ENCODE measurements at regions not wholly inside any gene's neighbourhood (a gene's known extent, or its start where the extent isn't known, plus 50 kb on each side); places are given as distances from the start of the nearest gene placed in this dataset.
A peak's percentile ranks its signal among the peaks of the same experiment; 100 is the strongest.

DNA sequence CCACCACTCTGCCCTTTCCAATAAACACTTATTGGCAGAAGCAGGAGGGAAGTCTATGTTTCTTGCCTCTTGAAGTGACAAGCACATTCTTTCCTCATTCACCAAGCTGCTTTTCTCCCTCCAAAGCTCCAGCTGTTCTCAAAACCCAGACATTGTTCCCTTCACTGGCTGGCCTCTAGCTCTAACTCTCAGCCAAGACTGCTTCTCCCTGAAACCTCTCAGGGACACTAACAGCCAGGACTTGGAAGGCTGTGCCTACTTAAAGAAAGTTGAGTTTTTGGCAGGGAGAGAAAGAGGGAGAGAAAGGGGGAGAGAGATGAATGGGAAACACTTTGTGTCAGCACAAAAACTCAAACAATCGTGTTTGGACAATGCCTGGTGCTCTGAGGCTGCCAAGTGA, 99.5 kb downstream of the COX18 start:
- Histone ChIP-seq H3K36me3 (ENCODE audit: control insufficient read depth in 2 of 3, insufficient read depth in 3 of 3, low read length in 3 of 3) (no peaks in the 10 kb centered on the region), H3K27me3 (ENCODE audit: control insufficient read depth, insufficient read depth, low read length) (no peaks in the 10 kb centered on the region), H3K9ac (ENCODE audit: low read length in 3 of 3) (no peak overlapping the region), H3K9me3 (ENCODE audit: control insufficient read depth in 2 of 3, insufficient read depth in 1 of 3, low read length in 3 of 3) (no peaks in the 10 kb centered on the region), H3K27ac (ENCODE audit: low read depth in 2 of 2, low read length in 2 of 2) (no peak overlapping the region), H3K4me1 (ENCODE audit: control insufficient read depth in 2 of 3, insufficient read depth in 2 of 3, low read depth in 1 of 3, low read length in 3 of 3) (no peaks in the 10 kb centered on the region), H3K4me3 (ENCODE audit: low read length in 3 of 3) (no peak overlapping the region)
- DNase-seq (peak in 2 of 5 donors; percentile 8 to 45), FAIRE-seq (no peak)
- TF ChIP-seq, protein P1, sequence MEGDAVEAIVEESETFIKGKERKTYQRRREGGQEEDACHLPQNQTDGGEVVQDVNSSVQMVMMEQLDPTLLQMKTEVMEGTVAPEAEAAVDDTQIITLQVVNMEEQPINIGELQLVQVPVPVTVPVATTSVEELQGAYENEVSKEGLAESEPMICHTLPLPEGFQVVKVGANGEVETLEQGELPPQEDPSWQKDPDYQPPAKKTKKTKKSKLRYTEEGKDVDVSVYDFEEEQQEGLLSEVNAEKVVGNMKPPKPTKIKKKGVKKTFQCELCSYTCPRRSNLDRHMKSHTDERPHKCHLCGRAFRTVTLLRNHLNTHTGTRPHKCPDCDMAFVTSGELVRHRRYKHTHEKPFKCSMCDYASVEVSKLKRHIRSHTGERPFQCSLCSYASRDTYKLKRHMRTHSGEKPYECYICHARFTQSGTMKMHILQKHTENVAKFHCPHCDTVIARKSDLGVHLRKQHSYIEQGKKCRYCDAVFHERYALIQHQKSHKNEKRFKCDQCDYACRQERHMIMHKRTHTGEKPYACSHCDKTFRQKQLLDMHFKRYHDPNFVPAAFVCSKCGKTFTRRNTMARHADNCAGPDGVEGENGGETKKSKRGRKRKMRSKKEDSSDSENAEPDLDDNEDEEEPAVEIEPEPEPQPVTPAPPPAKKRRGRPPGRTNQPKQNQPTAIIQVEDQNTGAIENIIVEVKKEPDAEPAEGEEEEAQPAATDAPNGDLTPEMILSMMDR (IDR thresholded peaks at IDR 0.05; ENCODE audit: borderline replicate concordance, extremely low read depth, insufficient read depth) = no peak
- intact Hi-C loops (cut with DNase I) = no loop called here

DNA sequence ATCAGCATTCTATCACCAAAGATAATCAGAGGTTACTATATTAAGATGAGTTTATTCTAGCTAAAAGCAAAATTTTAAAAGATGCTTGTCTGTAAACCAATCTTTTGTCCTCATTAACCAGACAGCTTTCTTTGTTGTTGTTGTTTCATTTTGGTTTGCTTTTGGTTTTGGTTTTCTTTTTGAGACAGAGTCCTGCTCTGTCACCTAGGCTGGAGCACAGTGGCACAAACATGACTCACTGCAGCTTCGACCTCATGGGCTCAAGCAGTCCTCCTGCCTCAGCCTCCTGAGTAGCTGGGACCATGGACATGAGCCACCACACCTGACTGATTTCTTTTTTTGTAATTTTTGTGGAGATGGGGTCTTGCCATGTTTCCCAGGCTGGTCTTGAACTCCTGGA, 102.9 kb downstream of the COX18 start:
- H3K4me1 ChIP-seq (ENCODE audit: control insufficient read depth in 2 of 3, insufficient read depth in 2 of 3, low read depth in 1 of 3, low read length in 3 of 3) = no peaks in the 10 kb centered on the region
- intact Hi-C loops (cut with DNase I) = no loop called here
- H3K27ac ChIP-seq (ENCODE audit: low read depth in 2 of 2, low read length in 2 of 2) = no peak overlapping the region
- TF ChIP-seq, protein P1 (IDR thresholded peaks at IDR 0.05; ENCODE audit: borderline replicate concordance, extremely low read depth, insufficient read depth) = no peak
- H3K36me3 ChIP-seq (ENCODE audit: control insufficient read depth in 2 of 3, insufficient read depth in 3 of 3, low read length in 3 of 3) = no peaks in the 10 kb centered on the region
- no peaks in the 10 kb centered on the region for H3K27me3 ChIP-seq (ENCODE audit: control insufficient read depth, insufficient read depth, low read length)
- no peak for FAIRE-seq
- H3K9me3 ChIP-seq (ENCODE audit: control insufficient read depth in 2 of 3, insufficient read depth in 1 of 3, low read length in 3 of 3) = peaks cover 0 to 4% (median 0%) of the 10 kb centered on the region in 3 donors
- no peak overlapping the region for H3K9ac ChIP-seq (ENCODE audit: low read length in 3 of 3)
- H3K4me3 ChIP-seq (ENCODE audit: low read length in 3 of 3) = no peak overlapping the region
- no peak for DNase-seq

DNA sequence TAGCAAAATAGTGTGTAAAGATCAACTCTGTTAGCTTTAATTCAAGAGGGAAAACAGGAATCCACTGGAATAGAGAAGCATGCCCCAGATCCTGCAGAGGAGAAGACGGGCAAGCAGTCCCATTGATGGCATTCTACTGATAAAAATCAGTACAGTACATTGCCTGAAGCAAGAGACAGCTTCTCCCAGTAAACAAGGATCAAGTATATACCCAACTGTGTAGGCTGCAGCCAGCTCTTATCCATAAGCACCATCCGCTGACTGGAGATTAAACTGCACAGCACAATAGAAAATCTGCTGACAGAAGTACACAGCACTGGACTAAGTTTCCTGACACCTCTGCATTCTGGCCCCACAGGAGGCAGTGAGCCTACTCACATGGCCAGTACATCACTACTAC, 110.1 kb downstream of the COX18 start:
- TF ChIP-seq, protein P1 (IDR thresholded peaks at IDR 0.05; ENCODE audit: borderline replicate concordance, extremely low read depth, insufficient read depth) = no peak
- FAIRE-seq = no peak

DNA sequence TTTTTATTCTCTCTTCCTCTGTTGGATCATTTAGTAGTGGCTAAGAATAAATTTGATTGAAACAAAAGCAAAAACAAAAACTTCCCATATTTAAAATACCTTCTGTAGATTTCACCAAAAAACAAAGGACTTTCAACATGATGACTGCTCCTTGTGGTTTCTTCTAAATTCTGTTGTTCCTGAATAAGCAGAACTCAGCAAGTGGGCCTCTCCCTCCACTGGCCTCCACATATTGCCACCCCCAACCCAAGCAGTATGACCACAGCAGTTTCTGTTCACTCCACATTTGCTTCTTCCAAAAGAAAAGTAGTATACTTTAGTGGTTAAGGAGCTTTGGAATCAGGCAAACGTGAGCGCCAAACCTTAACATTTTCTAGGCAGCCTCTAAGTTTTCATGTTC, 114.7 kb downstream of the COX18 start:
- Histone ChIP-seq H3K27me3 (ENCODE audit: control insufficient read depth, insufficient read depth, low read length) (no peaks in the 10 kb centered on the region), H3K4me1 (ENCODE audit: control insufficient read depth in 2 of 3, insufficient read depth in 2 of 3, low read depth in 1 of 3, low read length in 3 of 3) (no peaks in the 10 kb centered on the region), H3K36me3 (ENCODE audit: control insufficient read depth in 2 of 3, insufficient read depth in 3 of 3, low read length in 3 of 3) (no peaks in the 10 kb centered on the region), H3K9me3 (ENCODE audit: control insufficient read depth in 2 of 3, insufficient read depth in 1 of 3, low read length in 3 of 3) (no peaks in the 10 kb centered on the region), H3K27ac (ENCODE audit: low read depth in 2 of 2, low read length in 2 of 2) (no peak overlapping the region), H3K4me3 (ENCODE audit: low read length in 3 of 3) (no peak overlapping the region), H3K9ac (ENCODE audit: low read length in 3 of 3) (no peak overlapping the region)
- intact Hi-C loops (cut with DNase I) = no loop called here
- TF ChIP-seq, protein P1 (IDR thresholded peaks at IDR 0.05; ENCODE audit: borderline replicate concordance, extremely low read depth, insufficient read depth) = no peak
- DNase-seq = no peak
- FAIRE-seq = no peak

More for the DNA sequence above, 110.1 kb downstream of the COX18 start:
- DNase-seq = no peak
- H3K9me3 ChIP-seq (ENCODE audit: control insufficient read depth in 2 of 3, insufficient read depth in 1 of 3, low read length in 3 of 3) = peaks cover 0 to 4% (median 2%) of the 10 kb centered on the region in 3 donors
- H3K36me3 ChIP-seq (ENCODE audit: control insufficient read depth in 2 of 3, insufficient read depth in 3 of 3, low read length in 3 of 3) = no peaks in the 10 kb centered on the region
- no peaks in the 10 kb centered on the region for H3K27me3 ChIP-seq (ENCODE audit: control insufficient read depth, insufficient read depth, low read length)
- no peaks in the 10 kb centered on the region for H3K4me1 ChIP-seq (ENCODE audit: control insufficient read depth in 2 of 3, insufficient read depth in 2 of 3, low read depth in 1 of 3, low read length in 3 of 3)
- no peak overlapping the region for H3K9ac ChIP-seq (ENCODE audit: low read length in 3 of 3)
- H3K4me3 ChIP-seq (ENCODE audit: low read length in 3 of 3) = no peak overlapping the region
- intact Hi-C loops (cut with DNase I) = no loop called here
- H3K27ac ChIP-seq (ENCODE audit: low read depth in 2 of 2, low read length in 2 of 2) = no peak overlapping the region
